ENCODE measurements at regions not wholly inside any gene's neighbourhood (a gene's known extent, or its start where the extent isn't known, plus 50 kb on each side); places are given as distances from the start of the nearest gene placed in this dataset.

DNA sequence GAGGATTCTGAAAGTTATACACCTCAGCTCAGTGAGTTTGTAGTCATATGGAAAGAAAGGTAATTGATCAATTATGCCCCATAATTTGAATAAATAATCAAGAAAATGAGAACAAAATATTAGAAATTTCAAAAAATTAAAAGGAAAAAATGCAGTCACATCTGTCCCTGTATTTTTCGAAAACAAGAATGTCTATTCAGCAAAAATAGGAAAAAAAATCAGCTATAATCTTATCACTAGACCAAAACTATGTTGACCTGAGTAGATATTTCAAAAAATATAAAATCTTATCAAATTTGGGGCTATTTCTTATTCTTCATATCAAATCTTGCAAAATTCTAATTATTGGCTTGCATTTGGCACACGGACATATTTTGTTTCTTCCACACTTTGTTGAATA is 501.2 kb upstream of the CNTN3 start:
- TF ChIP-seq, protein P1, sequence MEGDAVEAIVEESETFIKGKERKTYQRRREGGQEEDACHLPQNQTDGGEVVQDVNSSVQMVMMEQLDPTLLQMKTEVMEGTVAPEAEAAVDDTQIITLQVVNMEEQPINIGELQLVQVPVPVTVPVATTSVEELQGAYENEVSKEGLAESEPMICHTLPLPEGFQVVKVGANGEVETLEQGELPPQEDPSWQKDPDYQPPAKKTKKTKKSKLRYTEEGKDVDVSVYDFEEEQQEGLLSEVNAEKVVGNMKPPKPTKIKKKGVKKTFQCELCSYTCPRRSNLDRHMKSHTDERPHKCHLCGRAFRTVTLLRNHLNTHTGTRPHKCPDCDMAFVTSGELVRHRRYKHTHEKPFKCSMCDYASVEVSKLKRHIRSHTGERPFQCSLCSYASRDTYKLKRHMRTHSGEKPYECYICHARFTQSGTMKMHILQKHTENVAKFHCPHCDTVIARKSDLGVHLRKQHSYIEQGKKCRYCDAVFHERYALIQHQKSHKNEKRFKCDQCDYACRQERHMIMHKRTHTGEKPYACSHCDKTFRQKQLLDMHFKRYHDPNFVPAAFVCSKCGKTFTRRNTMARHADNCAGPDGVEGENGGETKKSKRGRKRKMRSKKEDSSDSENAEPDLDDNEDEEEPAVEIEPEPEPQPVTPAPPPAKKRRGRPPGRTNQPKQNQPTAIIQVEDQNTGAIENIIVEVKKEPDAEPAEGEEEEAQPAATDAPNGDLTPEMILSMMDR (conservative IDR thresholded peaks at IDR 0.05; ENCODE audit: low read depth, low read length) = no peak
- H3K4me3 ChIP-seq (ENCODE audit: low read length) = no peak overlapping the region
- DNase-seq (ENCODE audit: low read depth) = no peak

DNA sequence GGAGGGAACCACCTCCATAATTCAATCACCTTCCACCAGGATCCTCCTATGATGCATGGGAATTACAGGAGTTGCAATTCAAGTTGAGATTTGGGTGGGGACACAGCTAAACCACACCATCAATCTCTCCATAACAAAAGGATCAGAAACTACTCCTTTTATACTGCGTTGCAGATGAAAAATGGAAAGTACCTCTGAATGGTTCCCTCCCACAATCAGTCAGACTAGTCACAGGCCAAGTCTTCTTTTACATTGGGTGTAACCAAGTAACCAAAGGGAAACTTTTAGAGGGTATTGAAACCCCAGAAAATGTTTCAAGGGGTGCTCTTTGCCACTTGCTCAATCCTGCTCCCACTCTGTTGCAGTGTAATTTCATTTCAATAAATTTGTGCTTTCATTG is 504.3 kb upstream of the CNTN3 start:
- DNase-seq (ENCODE audit: low read depth) = no peak
- H3K4me3 ChIP-seq (ENCODE audit: low read length) = no peak overlapping the region
- TF ChIP-seq, protein P1 (conservative IDR thresholded peaks at IDR 0.05; ENCODE audit: low read depth, low read length) = no peak

- no peak for DNase-seq (ENCODE audit: low read depth)
- TF ChIP-seq, protein P1 (conservative IDR thresholded peaks at IDR 0.05; ENCODE audit: low read depth, low read length) = no peak
- H3K4me3 ChIP-seq (ENCODE audit: low read length) = no peak overlapping the region
These were observed 512.1 kb upstream of the CNTN3 start for GRCh38 chr3:75126556-75126955.

DNA sequence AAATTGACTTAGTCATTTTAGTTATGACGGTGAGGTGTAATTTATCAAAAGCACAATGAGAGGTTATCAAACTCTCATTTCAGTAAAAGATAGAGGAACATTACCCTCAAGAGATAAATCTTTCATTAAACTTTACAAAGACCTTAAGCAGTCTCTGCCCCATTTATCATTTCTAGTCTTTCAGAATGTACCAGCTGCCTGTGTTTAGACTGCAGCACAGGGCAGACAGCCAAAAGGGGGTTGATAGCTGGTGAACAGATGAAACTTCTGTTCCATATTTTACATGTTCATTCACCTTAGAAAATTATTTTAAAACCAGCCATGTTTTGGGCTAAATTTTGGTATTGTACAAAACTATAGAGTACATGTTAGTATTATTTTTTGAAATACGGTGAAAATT is 514.6 kb upstream of the CNTN3 start:
- no peak for DNase-seq (ENCODE audit: low read depth)
- no peak overlapping the region for H3K4me3 ChIP-seq (ENCODE audit: low read length)
- TF ChIP-seq, protein P1 (conservative IDR thresholded peaks at IDR 0.05; ENCODE audit: low read depth, low read length) = no peak

DNA sequence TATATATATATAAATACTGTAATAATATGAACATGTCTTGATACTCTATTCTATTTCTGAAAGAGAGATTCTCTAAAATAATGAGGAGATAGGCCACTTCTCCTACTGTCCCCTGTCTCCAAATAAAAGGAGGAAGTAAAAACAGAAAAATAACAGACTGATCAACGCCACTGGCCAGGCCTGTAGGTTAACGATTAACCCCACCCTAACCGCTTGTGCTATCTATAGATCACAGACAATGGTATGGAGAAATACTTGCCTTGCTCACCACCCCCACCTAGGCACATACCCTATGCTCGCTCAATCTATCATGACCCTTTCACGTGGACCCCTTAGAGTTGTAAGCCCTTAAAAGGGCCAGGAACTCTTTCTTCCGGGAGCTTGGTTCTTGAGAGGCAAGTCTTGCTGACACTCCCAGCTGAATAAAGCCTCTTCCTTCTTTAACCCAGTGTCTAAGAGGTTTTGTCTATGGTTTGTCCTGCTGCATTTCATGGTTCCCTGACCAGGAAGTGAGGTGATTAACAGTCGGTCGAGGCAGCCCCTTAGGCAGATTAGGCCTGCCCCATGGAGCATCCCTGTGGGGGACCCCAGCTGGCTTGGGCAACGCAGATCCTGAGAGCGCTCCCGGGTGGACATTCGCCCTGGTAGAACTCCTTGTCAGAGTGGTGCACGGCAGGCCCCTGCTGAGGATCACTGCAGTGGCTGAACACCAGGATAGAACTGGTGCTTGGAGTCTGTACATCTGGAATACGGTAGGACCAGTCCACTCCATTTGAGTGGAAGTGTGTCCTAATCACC is 521.8 kb upstream of the CNTN3 start:
- TF ChIP-seq, protein P1 (conservative IDR thresholded peaks at IDR 0.05; ENCODE audit: low read depth, low read length) = no peak

DNA sequence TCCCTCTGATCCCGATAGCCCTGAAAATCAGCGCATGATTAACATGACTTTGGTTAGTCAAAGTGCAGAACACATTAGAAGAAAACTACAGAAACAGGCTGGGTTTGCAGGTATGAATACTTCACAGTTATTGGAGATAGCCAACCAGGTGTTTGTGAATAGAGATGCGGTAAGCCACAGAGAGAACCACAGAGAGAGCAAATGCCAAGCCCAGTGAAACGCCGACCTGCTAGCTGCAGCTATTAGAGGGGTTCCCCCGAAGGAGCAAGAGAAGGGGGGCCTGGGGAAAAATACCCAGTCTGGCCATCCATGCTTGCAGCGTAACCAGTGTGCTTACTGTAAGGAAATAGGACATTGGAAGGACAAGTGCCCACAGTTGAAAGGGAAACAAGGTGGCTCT is 523.9 kb upstream of the CNTN3 start:
- DNase-seq (ENCODE audit: low read depth) = no peak
- H3K4me3 ChIP-seq (ENCODE audit: low read length) = no peak overlapping the region
- TF ChIP-seq, protein P1 (conservative IDR thresholded peaks at IDR 0.05; ENCODE audit: low read depth, low read length) = no peak

More for the DNA sequence above, 521.8 kb upstream of the CNTN3 start:
- no peak for DNase-seq (ENCODE audit: low read depth)
- no peak overlapping the region for H3K4me3 ChIP-seq (ENCODE audit: low read length)

All from retinal pigment epithelial cell (primary cell).